K562 (cell line): ENCODE measurements at regions not wholly inside any gene's neighbourhood (a gene's known extent, or its start where the extent isn't known, plus 50 kb on each side); places are given as distances from the start of the nearest gene placed in this dataset.

Experiments
- ATF1 ChIP-seq, 2 experiments: fragments of 450-650 bp in 1 of 2; IDR thresholded peaks; 2 replicates each; pipeline ENCODE4 v1.6.1; 2016; ENCODE audit warnings: missing compliant biosample characterization in 1 of 2, missing genetic modification characterization in 1 of 2
- BACH1 ChIP-seq: fragments of 200-800 bp; sonication (Bioruptor generic); IDR thresholded peaks from 2 replicates; pipeline ENCODE4 v1.6.1; 2016; ENCODE audit warnings: missing genetic modification characterization, missing compliant biosample characterization
- ETV1 ChIP-seq: fragments of 450-650 bp; conservative IDR thresholded peaks from 2 replicates; pipeline ENCODE4 v1.6.1; 2016; ENCODE audit warnings: missing genetic modification characterization, control low read depth, low read depth, missing compliant biosample characterization
- GATAD2B ChIP-seq: fragments of 450-650 bp; IDR thresholded peaks from 2 replicates; pipeline ENCODE4 v1.6.1; 2017; ENCODE audit warnings: mild to moderate bottlenecking, borderline replicate concordance
- HNRNPLL ChIP-seq: fragments of 200-400 bp; formaldehyde crosslinking; IDR thresholded peaks from 2 replicates; pipeline ENCODE4 v1.6.1; 2017; ENCODE audit warnings: low read length, low read depth, mild to moderate bottlenecking; ENCODE audit not compliant: poor library complexity, severe bottlenecking
- KDM5B ChIP-seq: fragments of 200-600 bp; sonication (generic); IDR thresholded peaks from 2 replicates; pipeline ENCODE4 v1.6.1; 2012; ENCODE audit warnings: low read depth, mild to moderate bottlenecking, moderate library complexity, low read length, control low read depth, inconsistent platforms; ENCODE audit not compliant: insufficient replicate concordance
- KLF16 ChIP-seq: IDR thresholded peaks from 2 replicates; pipeline ENCODE4 v1.6.1; 2016; ENCODE audit warnings: antibody characterized with exemption
- PTBP1 ChIP-seq: fragments of 200-400 bp; formaldehyde crosslinking; IDR thresholded peaks from 2 replicates; pipeline ENCODE4 v1.6.1; 2017; ENCODE audit warnings: low read depth, low read length
- SMAD2 ChIP-seq: fragments of 150-350 bp; IDR thresholded peaks from 2 replicates; pipeline ENCODE4 v1.6.1; 2014; ENCODE audit warnings: low read depth, mild to moderate bottlenecking, low read length
- SNIP1 ChIP-seq: fragments of 450-650 bp; IDR thresholded peaks from 2 replicates; pipeline ENCODE4 v1.7.1; 2017; ENCODE audit warnings: low read depth, mild to moderate bottlenecking
- TF ChIP-seq, protein P1 (sequence below): fragments of 450-650 bp; IDR thresholded peaks from 2 replicates; pipeline ENCODE4 v1.6.1; 2016

DNA sequence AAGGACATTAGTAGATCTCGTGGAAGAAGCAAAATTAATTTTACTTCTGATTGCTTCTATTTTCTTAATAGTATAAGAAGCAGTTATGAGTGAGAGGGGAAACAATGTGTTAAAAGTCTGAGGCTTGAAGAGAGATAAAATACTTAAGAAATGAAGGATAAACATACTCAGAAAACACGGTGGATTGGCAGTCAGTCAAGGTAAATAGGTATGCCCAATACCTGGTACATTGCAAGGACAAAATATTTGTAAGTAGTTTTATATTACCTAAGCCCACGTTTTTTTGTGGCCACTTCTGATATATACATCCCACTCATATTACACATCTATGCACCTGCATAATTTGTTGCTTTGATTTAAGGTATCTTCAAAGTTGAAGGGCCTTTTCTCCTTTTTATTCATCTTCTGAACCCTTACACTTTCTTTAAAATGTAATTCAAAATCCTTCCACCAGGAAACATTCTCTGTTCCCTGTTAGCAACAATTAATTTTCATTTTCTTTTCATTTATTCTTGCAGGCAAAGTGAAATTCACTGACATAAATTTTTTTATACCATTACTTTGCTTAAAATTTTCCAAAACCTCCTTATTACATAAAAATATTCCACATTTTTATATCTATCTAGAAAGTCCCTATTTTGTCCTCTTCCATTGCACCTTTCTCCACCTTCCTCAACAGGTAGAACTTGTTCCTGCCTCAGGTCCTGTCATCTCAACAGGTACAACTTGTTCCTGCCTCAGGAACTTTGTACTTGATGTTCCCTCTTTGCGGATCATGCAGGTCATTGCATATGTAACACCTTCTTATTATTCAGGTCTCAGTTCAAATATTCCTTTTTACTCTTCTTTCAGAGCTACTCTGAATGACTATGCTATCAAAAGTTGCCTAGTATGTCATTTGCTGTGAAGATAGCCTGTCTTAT, 755.7 kb upstream of the ALCAM start (continued):
- TF ChIP-seq, protein P1, sequence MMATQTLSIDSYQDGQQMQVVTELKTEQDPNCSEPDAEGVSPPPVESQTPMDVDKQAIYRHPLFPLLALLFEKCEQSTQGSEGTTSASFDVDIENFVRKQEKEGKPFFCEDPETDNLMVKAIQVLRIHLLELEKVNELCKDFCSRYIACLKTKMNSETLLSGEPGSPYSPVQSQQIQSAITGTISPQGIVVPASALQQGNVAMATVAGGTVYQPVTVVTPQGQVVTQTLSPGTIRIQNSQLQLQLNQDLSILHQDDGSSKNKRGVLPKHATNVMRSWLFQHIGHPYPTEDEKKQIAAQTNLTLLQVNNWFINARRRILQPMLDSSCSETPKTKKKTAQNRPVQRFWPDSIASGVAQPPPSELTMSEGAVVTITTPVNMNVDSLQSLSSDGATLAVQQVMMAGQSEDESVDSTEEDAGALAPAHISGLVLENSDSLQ: no peak
- TF ChIP-seq HNRNPLL: no peak
- no peak for TF ChIP-seq KLF16
- TF ChIP-seq BACH1: no peak
- TF ChIP-seq GATAD2B: no peak
- TF ChIP-seq KDM5B: no peak
- no peak for TF ChIP-seq SMAD2
- no peak for TF ChIP-seq ETV1 (tag)
- TF ChIP-seq ATF1 (CRISPR knock-in tag; IDR thresholded peaks at IDR 0.05): no peak
- TF ChIP-seq ATF1 (tag; IDR thresholded peaks at IDR 0.05): no peak
- no peak for TF ChIP-seq PTBP1
- no peak for TF ChIP-seq SNIP1
